BLaER1 (cell line): ENCODE measurements at regions not wholly inside any gene's neighbourhood (a gene's known extent, or its start where the extent isn't known, plus 50 kb on each side); places are given as distances from the start of the nearest gene placed in this dataset.

ENCODE experiments used
- H3K27ac ChIP-seq: shearing (Covaris generic); formaldehyde crosslinking; 2 replicates; pipeline ENCODE4 v1.8.1; 2022
- H3K27me3 ChIP-seq: shearing (Covaris generic); formaldehyde crosslinking; 2 replicates; pipeline ENCODE4 v1.8.1; 2022
- H3K36me3 ChIP-seq: shearing (Covaris generic); formaldehyde crosslinking; 2 replicates; pipeline ENCODE4 v1.8.1; 2022
- H3K4me1 ChIP-seq: shearing (Covaris generic); formaldehyde crosslinking; 2 replicates; pipeline ENCODE4 v1.8.1; 2022
- H3K4me2 ChIP-seq: shearing (Covaris generic); formaldehyde crosslinking; 2 replicates; pipeline ENCODE4 v1.8.1; 2022
- H3K4me3 ChIP-seq: shearing (Covaris generic); formaldehyde crosslinking; 2 replicates; pipeline ENCODE4 v1.8.1; 2022
- H3K9ac ChIP-seq: shearing (Covaris generic); formaldehyde crosslinking; 2 replicates; pipeline ENCODE4 v1.8.1; 2022
- H3K9me3 ChIP-seq: shearing (Covaris generic); formaldehyde crosslinking; 2 replicates; pipeline ENCODE4 v1.8.1; 2022
- H4K20me1 ChIP-seq: shearing (Covaris generic); formaldehyde crosslinking; 2 replicates; pipeline ENCODE4 v1.8.1; 2022
- Cebpa-rat ChIP-seq: shearing (Covaris generic); IDR thresholded peaks from 2 replicates; pipeline ENCODE4 v1.8.1; 2022

GRCh38 chr9:89757776-89758528, 153.1 kb downstream of the GADD45G start:
- TF ChIP-seq Cebpa-rat: no peak
- H3K9me3 ChIP-seq: 0 out of 2 replicates have a peak, but pooled peaks cover 4% of the 10 kb centered on the region
- H3K36me3 ChIP-seq: no peaks in the 10 kb centered on the region
- H3K27ac ChIP-seq: peak overlapping the region; percentile 76
- no peaks in the 10 kb centered on the region for H4K20me1 ChIP-seq
- H3K4me2 ChIP-seq: peak overlapping the region; percentile 88
- H3K9ac ChIP-seq: no peak overlapping the region
- peaks cover 97% of the 10 kb centered on the region for H3K4me1 ChIP-seq
- no peaks in the 10 kb centered on the region for H3K27me3 ChIP-seq
- no peak overlapping the region for H3K4me3 ChIP-seq

GRCh38 chr9:89759572-89759971, 154.8 kb downstream of the GADD45G start:
- H4K20me1 ChIP-seq: no peaks in the 10 kb centered on the region
- no peaks in the 10 kb centered on the region for H3K36me3 ChIP-seq
- H3K4me1 ChIP-seq: peaks cover 95% of the 10 kb centered on the region
- H3K4me2 ChIP-seq: peak overlapping the region; percentile 88
- H3K27ac ChIP-seq: peak overlapping the region; percentile 81
- no peak for TF ChIP-seq Cebpa-rat
- 0 out of 2 replicates have a peak, but pooled peaks cover 4% of the 10 kb centered on the region for H3K9me3 ChIP-seq
- no peaks in the 10 kb centered on the region for H3K27me3 ChIP-seq
- peak overlapping the region; percentile 21; the same call in 1 of the 2 replicates for H3K9ac ChIP-seq
- H3K4me3 ChIP-seq: peak overlapping the region; percentile 40

- H3K27ac ChIP-seq: peak overlapping the region; percentile 81
- no peaks in the 10 kb centered on the region for H4K20me1 ChIP-seq
- no peaks in the 10 kb centered on the region for H3K36me3 ChIP-seq
- H3K4me3 ChIP-seq: peak overlapping the region; percentile 40
- H3K9me3 ChIP-seq: 0 out of 2 replicates have a peak, but pooled peaks cover 4% of the 10 kb centered on the region
- peaks cover 89% of the 10 kb centered on the region for H3K4me1 ChIP-seq
- peak overlapping the region; percentile 21; the same call in 1 of the 2 replicates for H3K9ac ChIP-seq
- no peaks in the 10 kb centered on the region for H3K27me3 ChIP-seq
- peak overlapping the region; percentile 88 for H3K4me2 ChIP-seq
- TF ChIP-seq Cebpa-rat: no peak
These were observed 155.3 kb downstream of the GADD45G start for GRCh38 chr9:89760123-89760522.

- Histone ChIP-seq H3K27me3 (no peaks in the 10 kb centered on the region), H3K4me1 (peaks cover 48% of the 10 kb centered on the region), H3K9me3 (0 out of 2 replicates have a peak, but pooled peaks cover 4% of the 10 kb centered on the region), H3K4me3 (no peak overlapping the region), H4K20me1 (no peaks in the 10 kb centered on the region), H3K4me2 (no peak overlapping the region), H3K9ac (no peak overlapping the region), H3K36me3 (no peaks in the 10 kb centered on the region), H3K27ac (no peak overlapping the region)
- no peak for TF ChIP-seq Cebpa-rat
These were observed 159.4 kb downstream of the GADD45G start for GRCh38 chr9:89764217-89764616.

- no peaks in the 10 kb centered on the region for H3K27me3 ChIP-seq
- H3K9ac ChIP-seq: no peak overlapping the region
- H3K4me1 ChIP-seq: peaks cover 38% of the 10 kb centered on the region
- no peak for TF ChIP-seq Cebpa-rat
- no peak overlapping the region for H3K4me3 ChIP-seq
- no peaks in the 10 kb centered on the region for H3K36me3 ChIP-seq
- H3K27ac ChIP-seq: no peak overlapping the region
- 0 out of 2 replicates have a peak, but pooled peaks cover 4% of the 10 kb centered on the region for H3K9me3 ChIP-seq
- H3K4me2 ChIP-seq: no peak overlapping the region
- H4K20me1 ChIP-seq: no peaks in the 10 kb centered on the region
These were observed 160.6 kb downstream of the GADD45G start for GRCh38 chr9:89765211-89765946.

- Histone ChIP-seq H3K27me3 (no peaks in the 10 kb centered on the region), H3K4me3 (no peak overlapping the region), H3K9ac (no peak overlapping the region), H3K4me2 (no peak overlapping the region), H3K9me3 (0 out of 2 replicates have a peak, but pooled peaks cover under 1% of the 10 kb centered on the region), H3K4me1 (peaks cover 28% of the 10 kb centered on the region), H3K36me3 (no peaks in the 10 kb centered on the region), H3K27ac (no peak overlapping the region), H4K20me1 (no peaks in the 10 kb centered on the region)
- no peak for TF ChIP-seq Cebpa-rat
These were observed 162.2 kb downstream of the GADD45G start for GRCh38 chr9:89766991-89767390.

GRCh38 chr9:89768051-89768450, 163.2 kb downstream of the GADD45G start:
- Histone ChIP-seq H3K9ac (no peak overlapping the region), H4K20me1 (no peaks in the 10 kb centered on the region), H3K4me3 (no peak overlapping the region), H3K27ac (no peak overlapping the region), H3K9me3 (no peaks in the 10 kb centered on the region), H3K4me2 (no peak overlapping the region), H3K4me1 (peaks cover 24% of the 10 kb centered on the region), H3K36me3 (no peaks in the 10 kb centered on the region), H3K27me3 (no peaks in the 10 kb centered on the region)
- TF ChIP-seq Cebpa-rat: no peak

- H3K9ac ChIP-seq: no peak overlapping the region
- TF ChIP-seq Cebpa-rat: no peak
These were observed 163.8 kb downstream of the GADD45G start for GRCh38 chr9:89768650-89769071.

GRCh38 chr9:89770531-89771174, 165.8 kb downstream of the GADD45G start:
- Histone ChIP-seq H3K4me2 (peak overlapping the region; percentile 50), H3K9me3 (no peaks in the 10 kb centered on the region), H3K36me3 (no peaks in the 10 kb centered on the region), H4K20me1 (no peaks in the 10 kb centered on the region), H3K9ac (no peak overlapping the region), H3K27me3 (no peaks in the 10 kb centered on the region), H3K27ac (no peak overlapping the region), H3K4me1 (peaks cover 20% of the 10 kb centered on the region), H3K4me3 (no peak overlapping the region)
- no peak for TF ChIP-seq Cebpa-rat

More at GRCh38 chr9:89768650-89769071, 163.8 kb downstream of the GADD45G start:
- Histone ChIP-seq H4K20me1 (no peaks in the 10 kb centered on the region), H3K27me3 (no peaks in the 10 kb centered on the region), H3K4me3 (no peak overlapping the region), H3K4me1 (peaks cover 18% of the 10 kb centered on the region), H3K4me2 (no peak overlapping the region), H3K9me3 (no peaks in the 10 kb centered on the region), H3K36me3 (no peaks in the 10 kb centered on the region), H3K27ac (no peak overlapping the region)
